ENCODE measurements at regions not wholly inside any gene's neighbourhood (a gene's known extent, or its start where the extent isn't known, plus 50 kb on each side); places are given as distances from the start of the nearest gene placed in this dataset.

- no peak for TF ChIP-seq CTCF (conservative IDR thresholded peaks at IDR 0.05)
- TF ChIP-seq ZFX (IDR thresholded peaks at IDR 0.05), result no peak
Measured at GRCh38 chr5:50300878-50301277, 140.2 kb downstream of the EMB start.

Data from C4-2B (cell line).